Body of pancreas (tissue), 4 donors: ENCODE measurements at regions not wholly inside any gene's neighbourhood (a gene's known extent, or its start where the extent isn't known, plus 50 kb on each side); places are given as distances from the start of the nearest gene placed in this dataset.

Experiments
- ATAC-seq: fragments of 150-250 bp; one replicate; pipeline ENCODE4 v1.9.1; 2016
- DNase-seq, 4 donors: peaks; one replicate each; pipeline ENCODE4 v3.0.0-alpha.2; 2019
- H3K27ac ChIP-seq, 4 donors: fragments of 200-600 bp; sonication (generic); 1 replicate in 3 of 4; 2 replicates in 1 of 4; pipeline versions ENCODE4 v1.5.1 to v1.6.1; 2016 to 2019; ENCODE audit warnings: mild to moderate bottlenecking in 1 of 4, mixed read lengths in 1 of 4, moderate library complexity in 1 of 4
- H3K27me3 ChIP-seq, 2 donors: fragments of 200-600 bp; sonication (generic); one replicate each; pipeline ENCODE4 v1.6.0; 2016; ENCODE audit warnings: mild to moderate bottlenecking in 1 of 2
- H3K36me3 ChIP-seq, 2 donors: fragments of 200-600 bp; sonication (generic); replicated peaks in 1 of 2; 2 replicates each; pipeline ENCODE4 v1.5.1; 2016; ENCODE audit warnings: low read depth in 2 of 2; ENCODE audit not compliant: insufficient read depth in 1 of 2
- H3K4me1 ChIP-seq: fragments of 200-600 bp; sonication (generic); one replicate; pipeline ENCODE4 v1.6.0; 2016
- H3K4me3 ChIP-seq, 2 donors: fragments of 200-600 bp; sonication (generic); 1 replicate in 1 of 2; 2 replicates in 1 of 2; pipeline ENCODE4 v1.5.1; 2016 to 2019
- H3K9me3 ChIP-seq, 3 donors: fragments of 200-600 bp; sonication (generic); 1 replicate in 2 of 3; 2 replicates in 1 of 3; pipeline ENCODE4 v1.5.1; 2016
- POLR2A ChIP-seq, 3 donors: fragments of 450-650 bp; IDR thresholded peaks; one replicate each; pipeline ENCODE4 v1.6.1; 2016; ENCODE audit warnings: antibody characterized with exemption in 3 of 3, mild to moderate bottlenecking in 2 of 3
- WGBS, 2 donors: methylation state at CpG; one replicate each; pipeline ENCODE4 v1.1.5; 2017; 5-methylcytosine and 5-hydroxymethylcytosine counted together
- intact Hi-C: fragments of 100-400 bp; cut with DNase I; formaldehyde crosslinking; loops from one replicate; pipeline ENCODE4 v1.15.1; 2023
- TF ChIP-seq, protein P1 (sequence below), 7 experiments: fragments of 450-650 bp in 4 of 7; fragments of 200-600 bp in 3 of 7; sonication (generic) in 3 of 7; IDR thresholded peaks; one replicate each; pipeline ENCODE4 v1.5.1; 2016 to 2019; ENCODE audit warnings: antibody characterized with exemption in 7 of 7

DNA sequence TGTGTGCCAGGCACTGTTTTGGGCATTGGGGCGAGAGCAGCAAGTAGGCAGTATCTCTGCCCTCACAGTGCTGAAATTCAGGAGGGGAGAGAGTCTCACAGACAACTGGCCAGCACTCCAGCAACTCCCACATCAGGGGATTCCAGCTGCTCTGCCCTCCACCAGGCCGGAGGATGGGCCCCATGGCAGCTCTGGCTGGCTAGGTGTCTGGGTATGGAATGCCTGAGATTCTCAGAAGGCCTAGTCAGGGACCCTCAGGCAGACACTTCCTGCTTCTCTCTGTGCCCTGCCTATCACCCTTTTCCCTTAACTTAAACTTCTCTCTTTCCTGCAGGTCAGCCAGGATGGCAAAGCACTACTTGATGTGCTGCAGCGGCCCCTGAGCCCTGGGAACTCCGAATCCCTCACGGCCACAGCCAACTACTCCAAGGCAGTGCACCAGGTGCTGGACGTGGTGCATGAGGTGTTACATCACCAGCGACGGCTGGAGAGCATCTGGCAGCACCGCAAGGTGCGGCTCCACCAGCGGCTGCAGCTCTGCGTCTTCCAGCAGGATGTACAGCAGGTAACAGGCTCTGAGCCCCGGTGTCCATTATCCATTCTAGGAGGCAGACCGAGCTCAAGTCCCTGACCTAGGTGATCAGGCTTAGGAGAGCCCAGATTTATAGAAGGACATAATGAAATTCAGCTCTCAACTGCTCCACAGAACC, 342.2 kb upstream of the ROPN1 start:
- H3K27me3 ChIP-seq: no peaks in the 10 kb centered on the region
- 81 to 90% methylated on average over 9 to 14 of the region's 14 CpGs for WGBS, 2 donors
- H3K4me3 ChIP-seq: no peak overlapping the region
- DNase-seq (no peak), ATAC-seq (no peak)
- no peak overlapping the region for H3K27ac ChIP-seq
- TF ChIP-seq, protein P1, sequence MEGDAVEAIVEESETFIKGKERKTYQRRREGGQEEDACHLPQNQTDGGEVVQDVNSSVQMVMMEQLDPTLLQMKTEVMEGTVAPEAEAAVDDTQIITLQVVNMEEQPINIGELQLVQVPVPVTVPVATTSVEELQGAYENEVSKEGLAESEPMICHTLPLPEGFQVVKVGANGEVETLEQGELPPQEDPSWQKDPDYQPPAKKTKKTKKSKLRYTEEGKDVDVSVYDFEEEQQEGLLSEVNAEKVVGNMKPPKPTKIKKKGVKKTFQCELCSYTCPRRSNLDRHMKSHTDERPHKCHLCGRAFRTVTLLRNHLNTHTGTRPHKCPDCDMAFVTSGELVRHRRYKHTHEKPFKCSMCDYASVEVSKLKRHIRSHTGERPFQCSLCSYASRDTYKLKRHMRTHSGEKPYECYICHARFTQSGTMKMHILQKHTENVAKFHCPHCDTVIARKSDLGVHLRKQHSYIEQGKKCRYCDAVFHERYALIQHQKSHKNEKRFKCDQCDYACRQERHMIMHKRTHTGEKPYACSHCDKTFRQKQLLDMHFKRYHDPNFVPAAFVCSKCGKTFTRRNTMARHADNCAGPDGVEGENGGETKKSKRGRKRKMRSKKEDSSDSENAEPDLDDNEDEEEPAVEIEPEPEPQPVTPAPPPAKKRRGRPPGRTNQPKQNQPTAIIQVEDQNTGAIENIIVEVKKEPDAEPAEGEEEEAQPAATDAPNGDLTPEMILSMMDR (IDR thresholded peaks at IDR 0.05): no peak
- no peak for TF ChIP-seq POLR2A (IDR thresholded peaks at IDR 0.05)
- no peaks in the 10 kb centered on the region for H3K9me3 ChIP-seq
- no peaks in the 10 kb centered on the region for H3K4me1 ChIP-seq
- intact Hi-C loops: no loop called here
- no peaks in the 10 kb centered on the region for H3K36me3 ChIP-seq

DNA sequence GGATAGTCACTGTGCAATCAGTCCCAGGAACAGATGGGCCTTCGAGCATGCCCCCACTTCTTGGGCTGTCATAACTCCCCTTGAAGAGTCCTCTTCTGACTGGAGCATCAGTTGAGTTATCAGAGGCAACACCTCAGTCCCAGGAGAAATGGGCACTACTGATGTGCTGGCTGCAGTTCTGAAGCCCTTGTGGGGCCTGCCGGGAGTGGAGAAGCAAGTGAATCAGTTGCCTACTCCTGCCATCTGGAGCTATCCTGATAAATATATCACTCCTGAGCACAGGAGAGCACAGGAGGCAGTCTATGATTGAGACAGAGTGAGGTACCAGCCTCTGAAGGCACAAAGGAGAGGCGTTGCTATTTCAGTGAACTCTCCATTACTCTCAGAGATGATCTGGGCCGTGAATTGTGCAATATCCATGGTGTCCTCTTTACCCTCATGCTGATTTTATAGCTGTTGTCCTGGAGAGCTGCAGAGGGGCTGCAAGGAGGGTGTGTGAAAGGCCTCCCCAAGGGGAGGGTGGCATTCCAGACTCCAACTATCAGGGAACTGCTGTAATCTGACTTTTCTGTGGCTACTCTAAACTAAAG, 344.2 kb upstream of the ROPN1 start:
- intact Hi-C loops: no loop called here
- no peaks in the 10 kb centered on the region for H3K27me3 ChIP-seq
- ATAC-seq: no peak

GRCh38 chr3:124345845-124346244, 353.9 kb upstream of the ROPN1 start:
- no peaks in the 10 kb centered on the region for H3K9me3 ChIP-seq
- WGBS, 2 donors: 42 to 53% methylated on average over 2 of the region's 2 CpGs
- TF ChIP-seq, protein P1 (IDR thresholded peaks at IDR 0.05): no peak
- TF ChIP-seq POLR2A (IDR thresholded peaks at IDR 0.05): no peak
- ATAC-seq (no peak), DNase-seq (no peak)
- no peaks in the 10 kb centered on the region for H3K36me3 ChIP-seq
- no peak overlapping the region for H3K27ac ChIP-seq
- H3K4me3 ChIP-seq: no peak overlapping the region
- H3K4me1 ChIP-seq: peaks cover 3% of the 10 kb centered on the region
- no peaks in the 10 kb centered on the region for H3K27me3 ChIP-seq
- intact Hi-C loops: loop anchor here (10.0 kb wide), 1 partner anchor 209 kb away; no protein-coding TSS in a partner anchor

More for the DNA sequence above, 344.2 kb upstream of the ROPN1 start:
- no peak overlapping the region for H3K4me3 ChIP-seq
- no peaks in the 10 kb centered on the region for H3K36me3 ChIP-seq
- 86 to 89% methylated on average over 2 to 4 of the region's 4 CpGs for WGBS, 2 donors
- no peaks in the 10 kb centered on the region for H3K9me3 ChIP-seq
- H3K27ac ChIP-seq: no peak overlapping the region
- TF ChIP-seq, protein P1 (IDR thresholded peaks at IDR 0.05): no peak
- no peak for TF ChIP-seq POLR2A (IDR thresholded peaks at IDR 0.05)
- DNase-seq: no peak
- H3K4me1 ChIP-seq: no peaks in the 10 kb centered on the region

DNA sequence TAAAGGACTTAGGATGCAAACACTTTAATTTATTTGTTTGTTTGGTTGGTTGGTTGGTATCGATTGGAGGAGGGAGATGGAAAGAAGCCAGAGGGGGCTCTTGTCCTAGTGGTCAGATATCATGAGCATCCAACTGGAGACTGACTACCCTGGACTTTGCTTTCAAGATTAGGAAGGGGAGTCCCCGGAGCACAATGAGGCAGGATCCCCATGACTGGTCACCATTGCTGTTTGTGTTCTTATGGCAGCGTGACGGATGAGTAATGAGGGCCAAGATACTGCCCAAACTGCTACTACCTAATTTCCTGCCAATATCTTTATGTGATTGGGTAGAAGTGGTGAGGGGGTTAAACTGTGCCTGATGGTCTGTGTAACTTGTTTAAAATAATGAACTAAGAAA, 354.6 kb upstream of the ROPN1 start:
- Histone ChIP-seq H3K36me3 (no peaks in the 10 kb centered on the region), H3K27ac (no peak overlapping the region), H3K4me1 (peaks cover 9% of the 10 kb centered on the region), H3K27me3 (no peaks in the 10 kb centered on the region), H3K4me3 (no peak overlapping the region), H3K9me3 (no peaks in the 10 kb centered on the region)
- no peak for TF ChIP-seq POLR2A (IDR thresholded peaks at IDR 0.05)
- TF ChIP-seq, protein P1 (IDR thresholded peaks at IDR 0.05): no peak
- DNase-seq (no peak), ATAC-seq (no peak)
- intact Hi-C loops: loop anchor here (10.0 kb wide), 1 partner anchor 208 kb away; no protein-coding TSS in a partner anchor
- WGBS, 2 donors: 87 to 91% methylated on average over 4 of the region's 4 CpGs
